ENCODE measurements at regions not wholly inside any gene's neighbourhood (a gene's known extent, or its start where the extent isn't known, plus 50 kb on each side); places are given as distances from the start of the nearest gene placed in this dataset.

DNA sequence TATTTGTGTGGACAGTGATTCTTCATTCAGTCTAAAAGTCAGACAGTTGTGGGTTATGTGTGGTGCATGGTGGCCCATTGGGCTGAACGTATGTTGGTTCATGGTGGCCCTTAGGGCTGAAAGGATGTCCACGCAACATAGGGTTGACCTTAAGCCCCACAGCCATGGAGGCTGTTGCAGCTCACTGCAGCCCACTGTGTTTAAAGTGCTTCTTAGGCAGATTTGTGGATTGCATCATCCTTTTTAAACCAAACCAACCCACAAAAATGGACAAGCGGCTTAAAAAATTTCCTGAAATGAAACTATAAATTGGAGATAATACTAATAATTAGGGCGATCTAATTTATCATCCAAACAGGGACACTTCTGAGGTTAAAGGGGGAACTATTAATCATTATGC is 219.0 kb upstream of the GATB start:
- CTCF ChIA-PET, result no interaction called here

DNA sequence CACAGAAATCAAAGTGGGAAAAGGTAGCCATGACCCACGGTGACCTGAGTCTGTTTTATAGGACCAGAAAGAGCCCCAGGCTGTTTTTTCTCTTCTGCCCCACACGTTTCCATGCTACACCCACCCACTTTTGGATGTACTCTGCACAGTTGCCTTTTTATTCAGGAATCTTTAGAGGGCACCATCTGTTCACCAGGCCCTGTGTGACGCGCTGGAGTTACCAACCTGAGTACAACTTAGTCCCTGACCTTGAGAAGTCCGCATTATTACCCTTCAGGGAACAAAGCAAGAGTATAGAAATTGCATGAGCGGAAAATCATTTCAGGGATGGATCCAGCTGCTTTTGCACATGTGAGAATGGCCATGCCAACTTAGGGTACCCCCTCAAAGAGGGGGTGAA is 207.8 kb upstream of the GATB start:
- H3K27me3 Mint-ChIP-seq, result peaks cover 0 to 12% (median 0%) of the 10 kb centered on the region in 5 donors
- H3K27ac Mint-ChIP-seq, result no peak overlapping the region
- DNase-seq (no peak), ATAC-seq (no peak)
- no peaks in the 10 kb centered on the region for H3K27me3 ChIP-seq (ENCODE audit: control insufficient read depth in 2 of 2, insufficient read depth in 2 of 2, low read length in 2 of 2)
- peaks cover 0 to under 1% (median 0%) of the 10 kb centered on the region in 5 donors for H3K36me3 Mint-ChIP-seq
- CTCF ChIA-PET, result no interaction called here
- H3K9me3 ChIP-seq (ENCODE audit: control insufficient read depth in 2 of 3, low read length in 3 of 3), result no peaks in the 10 kb centered on the region
- H3K9me3 Mint-ChIP-seq, result peaks cover 0 to 2% (median 0%) of the 10 kb centered on the region in 11 donors
- no peak overlapping the region for H3K4me3 Mint-ChIP-seq
- H3K4me1 Mint-ChIP-seq, result peaks cover 0 to 14% (median 0%) of the 10 kb centered on the region in 7 donors
- H3K27ac ChIP-seq (ENCODE audit: low read depth, low read length), result no peak overlapping the region
- no peak overlapping the region for H3K4me3 ChIP-seq (ENCODE audit: low read length)
- no peaks in the 10 kb centered on the region for H3K4me1 ChIP-seq (ENCODE audit: control insufficient read depth in 2 of 2, insufficient read depth in 2 of 2, low read length in 2 of 2)
- POLR2A ChIA-PET, result no interaction called here
- no peaks in the 10 kb centered on the region for H3K36me3 ChIP-seq (ENCODE audit: control insufficient read depth in 2 of 3, insufficient read depth in 3 of 3, low read length in 3 of 3)
- intact Hi-C loops (cut with micrococcal nuclease), result no loop called here

More for the DNA sequence above, 219.0 kb upstream of the GATB start:
- H3K9me3 ChIP-seq (ENCODE audit: control insufficient read depth in 2 of 3, low read length in 3 of 3), result peaks cover 0 to 23% (median 8%) of the 10 kb centered on the region in 3 experiments
- POLR2A ChIA-PET, result no interaction called here
- Mint-ChIP-seq H3K27ac (no peak overlapping the region), H3K4me3 (peak overlapping the region in 1 of 10 donors; percentile 12), H3K27me3 (peaks cover 0 to 5% (median 0%) of the 10 kb centered on the region in 5 donors), H3K36me3 (peaks cover 6 to 25% (median 19%) of the 10 kb centered on the region in 5 donors), H3K9me3 (peaks cover 6 to 37% (median 21%) of the 10 kb centered on the region in 11 donors), H3K4me1 (peaks cover 0 to 8% (median 5%) of the 10 kb centered on the region in 7 donors)
- H3K4me1 ChIP-seq (ENCODE audit: control insufficient read depth in 2 of 2, insufficient read depth in 2 of 2, low read length in 2 of 2), result no peaks in the 10 kb centered on the region
- H3K4me3 ChIP-seq (ENCODE audit: low read length), result no peak overlapping the region
- H3K27ac ChIP-seq (ENCODE audit: low read depth, low read length), result no peak overlapping the region
- H3K36me3 ChIP-seq (ENCODE audit: control insufficient read depth in 2 of 3, insufficient read depth in 3 of 3, low read length in 3 of 3), result no peaks in the 10 kb centered on the region
- ATAC-seq (no peak), DNase-seq (no peak)
- no peaks in the 10 kb centered on the region for H3K27me3 ChIP-seq (ENCODE audit: control insufficient read depth in 2 of 2, insufficient read depth in 2 of 2, low read length in 2 of 2)
- intact Hi-C loops (cut with micrococcal nuclease), result no loop called here

DNA sequence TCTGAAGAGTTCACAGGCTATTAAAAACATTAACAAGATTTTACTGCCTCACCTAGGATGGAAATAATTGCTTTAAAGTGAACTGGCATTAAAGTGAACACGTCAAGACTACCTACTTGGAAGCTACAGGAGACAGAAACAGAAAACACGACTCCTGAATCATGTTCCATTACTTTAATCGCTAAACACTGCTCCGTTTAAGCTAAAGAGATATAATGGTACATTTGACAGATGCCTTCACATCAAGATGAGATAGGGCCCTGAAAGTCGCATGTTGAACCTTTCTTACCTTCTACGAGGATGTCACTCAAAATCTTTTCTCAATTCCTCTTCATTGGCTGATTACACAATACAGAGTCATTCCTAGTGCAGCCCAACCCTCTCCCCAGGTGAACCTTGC is 206.3 kb upstream of the GATB start:
- intact Hi-C loops (cut with micrococcal nuclease), result no loop called here
- DNase-seq, result no peak
- peaks cover 0 to 21% (median 0%) of the 10 kb centered on the region in 7 donors for H3K4me1 Mint-ChIP-seq
- peaks cover 0 to 7% (median 0%) of the 10 kb centered on the region in 5 donors for H3K36me3 Mint-ChIP-seq
- Histone ChIP-seq H3K27ac (ENCODE audit: low read depth, low read length) (no peak overlapping the region), H3K9me3 (ENCODE audit: control insufficient read depth in 2 of 3, low read length in 3 of 3) (no peaks in the 10 kb centered on the region), H3K4me3 (ENCODE audit: low read length) (no peak overlapping the region), H3K27me3 (ENCODE audit: control insufficient read depth in 2 of 2, insufficient read depth in 2 of 2, low read length in 2 of 2) (no peaks in the 10 kb centered on the region), H3K36me3 (ENCODE audit: control insufficient read depth in 2 of 3, insufficient read depth in 3 of 3, low read length in 3 of 3) (no peaks in the 10 kb centered on the region), H3K4me1 (ENCODE audit: control insufficient read depth in 2 of 2, insufficient read depth in 2 of 2, low read length in 2 of 2) (no peaks in the 10 kb centered on the region)
- peaks cover 0 to 5% (median 0%) of the 10 kb centered on the region in 11 donors for H3K9me3 Mint-ChIP-seq
- ChIA-PET CTCF (interaction anchor here (1.2 kb wide), 1 partner anchor 11 kb away, joined by 3 read pairs; no protein-coding TSS in a partner anchor), POLR2A (interaction anchor here (0.7 kb wide), 1 partner anchor 365 kb away, joined by 3 read pairs; no protein-coding TSS in a partner anchor)
- no peak overlapping the region for H3K27ac Mint-ChIP-seq
- no peak overlapping the region for H3K4me3 Mint-ChIP-seq
- no peak for ATAC-seq
- H3K27me3 Mint-ChIP-seq, result peaks cover 0 to 19% (median 0%) of the 10 kb centered on the region in 5 donors

DNA sequence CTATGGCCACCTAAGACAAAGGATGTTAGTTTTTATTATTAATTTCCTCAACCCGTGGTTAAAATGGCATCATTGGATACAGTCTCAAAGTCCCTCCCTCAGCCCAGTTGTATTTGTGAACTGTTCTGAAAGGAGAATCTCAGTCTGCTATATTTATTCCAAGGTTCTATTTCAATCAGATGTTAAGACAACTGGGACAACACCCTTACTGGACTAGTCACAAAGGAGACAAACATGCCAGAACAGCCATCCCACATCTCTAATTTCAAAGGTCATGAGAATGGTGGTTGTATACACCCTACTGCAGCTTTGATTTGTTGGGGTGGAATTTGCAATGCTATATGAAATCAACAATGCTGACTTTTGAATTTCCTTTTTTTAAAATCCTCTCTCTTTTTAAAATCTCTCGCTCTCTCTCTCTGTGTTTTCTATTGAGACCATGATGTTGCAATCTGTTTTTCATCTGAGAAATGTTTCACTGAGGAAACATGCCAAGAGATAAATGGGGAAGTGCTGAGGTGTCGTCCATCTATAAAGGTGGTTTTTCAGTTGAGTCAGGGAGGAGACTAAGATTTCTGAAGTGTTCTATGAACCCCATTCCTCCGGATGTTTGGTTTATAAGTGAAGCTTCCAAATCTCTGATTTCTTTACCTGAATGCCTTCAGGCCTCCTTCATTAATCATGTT is 201.5 kb upstream of the GATB start:
- H3K36me3 ChIP-seq (ENCODE audit: control insufficient read depth in 2 of 3, insufficient read depth in 3 of 3, low read length in 3 of 3), result no peaks in the 10 kb centered on the region
- DNase-seq, result no peak
- Mint-ChIP-seq H3K9me3 (peaks cover 0 to 5% (median 0%) of the 10 kb centered on the region in 11 donors), H3K27me3 (peaks cover 0 to 21% (median 0%) of the 10 kb centered on the region in 5 donors), H3K4me3 (peak overlapping the region in 1 of 10 donors; percentile 6), H3K4me1 (peaks cover 0 to 27% (median 14%) of the 10 kb centered on the region in 7 donors), H3K27ac (no peak overlapping the region), H3K36me3 (peaks cover 0 to 7% (median 0%) of the 10 kb centered on the region in 5 donors)
- ChIA-PET POLR2A (no interaction called here), CTCF (no interaction called here)
- H3K27me3 ChIP-seq (ENCODE audit: control insufficient read depth in 2 of 2, insufficient read depth in 2 of 2, low read length in 2 of 2), result no peaks in the 10 kb centered on the region
- no peaks in the 10 kb centered on the region for H3K4me1 ChIP-seq (ENCODE audit: control insufficient read depth in 2 of 2, insufficient read depth in 2 of 2, low read length in 2 of 2)
- intact Hi-C loops (cut with micrococcal nuclease), result no loop called here
- no peaks in the 10 kb centered on the region for H3K9me3 ChIP-seq (ENCODE audit: control insufficient read depth in 2 of 3, low read length in 3 of 3)
- no peak overlapping the region for H3K4me3 ChIP-seq (ENCODE audit: low read length)
- no peak overlapping the region for H3K27ac ChIP-seq (ENCODE audit: low read depth, low read length)
- ATAC-seq, result no peak

DNA sequence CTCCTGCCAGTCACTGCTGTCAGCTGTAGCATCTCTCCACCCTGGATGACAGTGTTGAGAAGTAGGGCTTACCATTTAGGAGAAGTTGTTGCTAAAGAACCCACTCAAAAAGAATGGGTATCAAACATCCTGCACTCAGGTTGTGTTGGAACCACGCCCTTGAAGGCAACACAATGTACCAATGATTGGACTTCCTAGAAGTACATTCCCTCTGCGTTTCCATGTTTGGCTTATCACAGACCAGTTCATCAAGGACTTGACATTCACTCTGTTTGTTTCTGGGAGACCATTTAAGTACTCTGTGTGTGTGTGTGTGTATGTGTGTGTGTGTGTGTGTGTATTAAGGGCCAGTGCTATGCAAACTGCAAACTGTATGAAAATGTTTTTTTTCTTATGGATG is 200.6 kb upstream of the GATB start:
- Histone ChIP-seq H3K27ac (ENCODE audit: low read depth, low read length) (no peak overlapping the region), H3K27me3 (ENCODE audit: control insufficient read depth in 2 of 2, insufficient read depth in 2 of 2, low read length in 2 of 2) (no peaks in the 10 kb centered on the region), H3K4me3 (ENCODE audit: low read length) (no peak overlapping the region), H3K4me1 (ENCODE audit: control insufficient read depth in 2 of 2, insufficient read depth in 2 of 2, low read length in 2 of 2) (no peaks in the 10 kb centered on the region), H3K36me3 (ENCODE audit: control insufficient read depth in 2 of 3, insufficient read depth in 3 of 3, low read length in 3 of 3) (no peaks in the 10 kb centered on the region), H3K9me3 (ENCODE audit: control insufficient read depth in 2 of 3, low read length in 3 of 3) (no peaks in the 10 kb centered on the region)
- no peak for ATAC-seq
- ChIA-PET CTCF (no interaction called here), POLR2A (no interaction called here)
- Mint-ChIP-seq H3K9me3 (peaks cover 0 to 5% (median 0%) of the 10 kb centered on the region in 11 donors), H3K4me1 (peaks cover 0 to 27% (median 14%) of the 10 kb centered on the region in 7 donors), H3K27me3 (peaks cover 0 to 21% (median 0%) of the 10 kb centered on the region in 5 donors), H3K4me3 (no peak overlapping the region), H3K27ac (peak overlapping the region in 1 of 9 donors; percentile 13), H3K36me3 (peaks cover 0 to 7% (median 0%) of the 10 kb centered on the region in 5 donors)
- no peak for DNase-seq
- intact Hi-C loops (cut with micrococcal nuclease), result no loop called here

DNA sequence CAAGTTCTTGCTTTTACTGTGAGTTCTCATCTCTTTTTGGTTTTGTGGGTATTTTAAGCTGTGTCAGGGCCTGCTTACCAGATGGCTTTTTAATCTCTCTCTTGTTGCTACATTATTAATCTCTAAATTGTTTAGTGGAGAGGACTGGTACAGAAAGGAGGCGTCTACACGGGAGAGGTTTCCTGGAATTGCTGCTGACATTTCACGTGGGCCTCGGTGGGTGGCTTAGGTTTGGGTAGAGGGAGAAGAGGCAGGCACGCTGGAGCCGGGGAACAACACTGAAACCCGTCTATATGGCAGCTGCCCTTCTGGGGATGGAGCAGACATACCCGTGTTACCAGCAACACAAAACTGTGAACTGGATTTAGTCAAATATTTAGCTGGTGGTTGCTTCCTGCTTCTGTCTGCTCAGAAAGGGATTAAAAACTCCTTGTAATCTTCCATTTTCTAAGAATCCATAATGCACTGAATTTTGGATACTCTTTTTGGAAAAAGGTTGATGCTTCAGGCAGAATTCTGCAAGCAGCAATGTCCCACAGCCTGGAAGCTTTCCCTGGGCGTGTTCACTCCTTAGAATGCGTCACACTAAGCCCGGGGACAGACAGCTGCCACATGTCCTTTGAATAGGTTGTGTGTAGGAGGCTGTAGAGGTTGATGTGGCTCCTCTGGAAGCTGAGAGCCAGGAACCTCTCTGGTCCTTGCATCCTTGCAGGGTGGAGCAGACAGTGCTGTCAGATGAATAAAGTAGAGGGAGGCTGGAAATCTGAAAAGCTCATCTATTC is 199.8 kb upstream of the GATB start:
- ATAC-seq (no peak), DNase-seq (no peak)
- Mint-ChIP-seq H3K9me3 (peaks cover 0 to 5% (median 0%) of the 10 kb centered on the region in 11 donors), H3K4me3 (no peak overlapping the region), H3K36me3 (peaks cover 0 to 7% (median 0%) of the 10 kb centered on the region in 5 donors), H3K4me1 (peaks cover 0 to 27% (median 14%) of the 10 kb centered on the region in 7 donors), H3K27me3 (peaks cover 0 to 17% (median 0%) of the 10 kb centered on the region in 5 donors), H3K27ac (peak overlapping the region in 2 of 9 donors; percentile 41 to 81)
- Histone ChIP-seq H3K27me3 (ENCODE audit: control insufficient read depth in 2 of 2, insufficient read depth in 2 of 2, low read length in 2 of 2) (no peaks in the 10 kb centered on the region), H3K4me3 (ENCODE audit: low read length) (no peak overlapping the region), H3K9me3 (ENCODE audit: control insufficient read depth in 2 of 3, low read length in 3 of 3) (no peaks in the 10 kb centered on the region), H3K4me1 (ENCODE audit: control insufficient read depth in 2 of 2, insufficient read depth in 2 of 2, low read length in 2 of 2) (no peaks in the 10 kb centered on the region), H3K36me3 (ENCODE audit: control insufficient read depth in 2 of 3, insufficient read depth in 3 of 3, low read length in 3 of 3) (no peaks in the 10 kb centered on the region), H3K27ac (ENCODE audit: low read depth, low read length) (no peak overlapping the region)
- ChIA-PET CTCF (no interaction called here), POLR2A (no interaction called here)
- intact Hi-C loops (cut with micrococcal nuclease), result no loop called here
